Activated T-helper 17 cell treated with anti-CD3 and anti-CD28 coated beads, Interleukin-2, amount 50 U/mL, for 72 hours (primary cell): ENCODE measurements at regions not wholly inside any gene's neighbourhood (a gene's known extent, or its start where the extent isn't known, plus 50 kb on each side); places are given as distances from the start of the nearest gene placed in this dataset.
A peak's percentile ranks its signal among the peaks of the same experiment; 100 is the strongest.
"Not testable (repeated sequence)": the region's sequence is repeated elsewhere in the genome, so short reads cannot be mapped to it uniquely, and the experiment has no call there.

Source experiments
- ATAC-seq: fragments of 150-1000 bp; cut with Tn5 transposase; replicated peaks from 2 replicates; pipeline ENCODE4 v1.10.0; 2021; ENCODE audit warnings: mild to moderate bottlenecking, moderate library complexity
- H3K27ac Mint-ChIP-seq: one replicate; pipeline ENCODE4 v1.8.0; 2022; ENCODE audit warnings: mixed read lengths
- H3K27me3 Mint-ChIP-seq: one replicate; pipeline ENCODE4 v1.8.0; 2022; ENCODE audit warnings: mixed read lengths
- H3K36me3 Mint-ChIP-seq: one replicate; pipeline ENCODE4 v1.8.0; 2022; ENCODE audit warnings: low read depth, mild to moderate bottlenecking, mixed read lengths
- H3K4me1 Mint-ChIP-seq: one replicate; pipeline ENCODE4 v1.8.0; 2022; ENCODE audit warnings: mixed read lengths
- H3K4me3 Mint-ChIP-seq: one replicate; pipeline ENCODE4 v1.8.0; 2022; ENCODE audit warnings: mild to moderate bottlenecking, mixed read lengths
- H3K9me3 Mint-ChIP-seq: one replicate; pipeline ENCODE4 v1.8.0; 2022; ENCODE audit warnings: mixed read lengths

- ATAC-seq = peak; percentile 32
- Mint-ChIP-seq H3K4me1 (no peaks in the 10 kb centered on the region), H3K27ac (peak overlapping the region; percentile 67), H3K27me3 (peaks cover 14% of the 10 kb centered on the region), H3K36me3 (no peaks in the 10 kb centered on the region), H3K9me3 (no peaks in the 10 kb centered on the region), H3K4me3 (peak overlapping the region; percentile 69)
These were observed 234.4 kb upstream of the MCHR2 start for GRCh38 chr6:100228437-100228833.

DNA sequence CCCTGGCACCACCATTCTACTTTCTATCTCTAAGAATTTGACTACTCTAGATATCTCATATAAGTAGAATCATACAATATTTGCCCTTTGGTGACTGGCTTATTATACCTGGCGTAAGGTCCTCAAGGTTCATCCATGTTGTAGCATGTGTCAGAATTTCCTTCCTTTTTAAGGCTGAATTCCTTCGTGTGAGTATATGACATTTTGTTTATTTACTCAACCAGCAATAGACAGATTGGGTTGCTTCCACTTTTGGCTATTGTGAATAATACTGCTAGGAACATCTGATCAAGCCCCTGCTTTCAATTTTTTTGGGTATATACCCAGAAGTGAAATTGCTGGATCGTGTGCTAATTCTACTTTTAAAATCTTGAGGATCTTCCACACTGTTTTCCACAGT, 232.8 kb upstream of the MCHR2 start:
- H3K4me3 Mint-ChIP-seq = no peak overlapping the region
- peaks cover 3% of the 10 kb centered on the region for H3K9me3 Mint-ChIP-seq
- peaks cover 13% of the 10 kb centered on the region for H3K27me3 Mint-ChIP-seq
- H3K4me1 Mint-ChIP-seq = no peaks in the 10 kb centered on the region
- H3K27ac Mint-ChIP-seq = no peak overlapping the region
- ATAC-seq = no peak
- H3K36me3 Mint-ChIP-seq = no peaks in the 10 kb centered on the region

GRCh38 chr6:100223952-100224351, 229.9 kb upstream of the MCHR2 start:
- H3K9me3 Mint-ChIP-seq, H3K36me3 Mint-ChIP-seq, ATAC-seq, H3K27me3 Mint-ChIP-seq, H3K4me3 Mint-ChIP-seq, H3K4me1 Mint-ChIP-seq, H3K27ac Mint-ChIP-seq: not testable (repeated sequence)

- peaks cover 3% of the 10 kb centered on the region for H3K27me3 Mint-ChIP-seq
- H3K36me3 Mint-ChIP-seq = no peaks in the 10 kb centered on the region
- no peak overlapping the region for H3K4me3 Mint-ChIP-seq
- H3K27ac Mint-ChIP-seq = no peak overlapping the region
- peaks cover 3% of the 10 kb centered on the region for H3K9me3 Mint-ChIP-seq
- no peak for ATAC-seq
- no peaks in the 10 kb centered on the region for H3K4me1 Mint-ChIP-seq
These were observed 226.5 kb upstream of the MCHR2 start for GRCh38 chr6:100220543-100220942.

- no peak for ATAC-seq
- Mint-ChIP-seq H3K4me1 (no peaks in the 10 kb centered on the region), H3K9me3 (peaks cover 3% of the 10 kb centered on the region), H3K4me3 (no peak overlapping the region), H3K36me3 (no peaks in the 10 kb centered on the region), H3K27ac (no peak overlapping the region), H3K27me3 (no peaks in the 10 kb centered on the region)
These were observed 223.4 kb upstream of the MCHR2 start for GRCh38 chr6:100217225-100218012.

- Mint-ChIP-seq H3K27me3 (no peaks in the 10 kb centered on the region), H3K9me3 (no peaks in the 10 kb centered on the region), H3K36me3 (no peaks in the 10 kb centered on the region), H3K27ac (no peak overlapping the region), H3K4me1 (no peaks in the 10 kb centered on the region), H3K4me3 (no peak overlapping the region)
- ATAC-seq = no peak
These were observed 222.7 kb upstream of the MCHR2 start for GRCh38 chr6:100216760-100217159.

DNA sequence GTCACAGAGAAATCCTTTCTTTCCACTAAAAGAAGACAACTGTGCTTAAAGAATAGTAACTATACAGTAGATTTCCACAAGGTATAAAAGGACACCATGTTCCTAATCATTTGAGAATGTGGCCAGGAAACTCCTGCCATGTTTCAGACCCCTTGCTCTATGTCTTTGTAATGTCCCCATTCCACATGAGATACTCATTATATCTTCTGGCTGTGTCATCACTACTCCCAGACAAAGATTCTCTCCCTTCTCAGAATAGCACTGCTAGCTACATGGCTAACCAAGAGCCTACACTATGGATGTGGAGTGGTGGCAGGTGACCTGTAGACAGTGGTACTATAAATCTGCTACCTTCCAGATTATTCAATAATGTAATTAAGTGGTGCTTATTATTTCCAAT, 218.1 kb upstream of the MCHR2 start:
- ATAC-seq = no peak
- Mint-ChIP-seq H3K9me3 (no peaks in the 10 kb centered on the region), H3K36me3 (no peaks in the 10 kb centered on the region), H3K4me1 (no peaks in the 10 kb centered on the region), H3K27ac (no peak overlapping the region), H3K4me3 (no peak overlapping the region), H3K27me3 (no peaks in the 10 kb centered on the region)

- Mint-ChIP-seq H3K4me3 (no peak overlapping the region), H3K27ac (no peak overlapping the region), H3K4me1 (no peaks in the 10 kb centered on the region), H3K27me3 (peaks cover 1% of the 10 kb centered on the region), H3K9me3 (no peaks in the 10 kb centered on the region), H3K36me3 (no peaks in the 10 kb centered on the region)
- no peak for ATAC-seq
These were observed 216.4 kb upstream of the MCHR2 start for GRCh38 chr6:100210137-100211117.

DNA sequence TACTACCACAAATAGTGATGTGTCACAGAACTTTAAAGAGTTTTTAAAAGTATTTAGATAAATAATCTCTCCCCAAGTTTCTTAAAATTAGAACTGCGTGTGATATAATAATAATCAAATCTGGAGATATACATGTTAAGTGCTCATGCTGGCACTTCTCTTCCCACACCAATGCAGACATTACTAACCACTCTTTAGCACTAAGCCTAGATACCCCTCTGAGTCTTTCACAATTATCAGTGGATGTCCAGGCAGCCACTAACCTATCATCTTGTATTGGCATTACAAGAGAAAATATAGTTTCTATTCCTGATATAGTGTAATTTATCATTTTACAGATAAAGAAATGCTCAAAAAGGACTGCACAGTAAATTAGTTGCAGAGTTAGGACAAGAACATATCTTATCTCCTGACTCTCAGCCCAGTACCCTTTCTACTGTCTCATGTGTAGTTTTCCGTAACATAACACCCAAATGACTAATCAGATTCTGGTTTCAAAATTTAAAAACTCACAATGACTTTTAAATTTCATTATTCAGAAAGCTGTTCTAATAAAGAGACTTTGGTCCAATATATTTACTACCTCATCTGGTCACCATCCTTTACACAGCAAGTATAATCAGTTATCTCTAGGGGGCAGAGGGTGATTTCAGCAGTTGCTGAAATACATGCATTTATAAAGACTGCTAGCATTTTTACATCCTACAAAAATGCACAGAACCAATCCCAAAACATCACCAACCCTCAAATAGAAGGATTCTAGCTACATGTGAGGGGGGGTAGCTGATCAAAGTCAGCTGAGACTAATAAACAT, 215.5 kb upstream of the MCHR2 start:
- no peak overlapping the region for H3K27ac Mint-ChIP-seq
- peaks cover 3% of the 10 kb centered on the region for H3K27me3 Mint-ChIP-seq

GRCh38 chr6:100203400-100203799, 209.4 kb upstream of the MCHR2 start:
- Mint-ChIP-seq H3K4me1 (no peaks in the 10 kb centered on the region), H3K4me3 (no peak overlapping the region), H3K36me3 (no peaks in the 10 kb centered on the region), H3K27me3 (peaks cover 3% of the 10 kb centered on the region), H3K9me3 (peaks cover 4% of the 10 kb centered on the region), H3K27ac (no peak overlapping the region)
- ATAC-seq = no peak

More for the DNA sequence above, 215.5 kb upstream of the MCHR2 start:
- Mint-ChIP-seq H3K4me1 (no peaks in the 10 kb centered on the region), H3K36me3 (no peaks in the 10 kb centered on the region), H3K4me3 (no peak overlapping the region), H3K9me3 (no peaks in the 10 kb centered on the region)
- no peak for ATAC-seq

GRCh38 chr6:100202417-100203194, 208.6 kb upstream of the MCHR2 start:
- H3K9me3 Mint-ChIP-seq = peaks cover 4% of the 10 kb centered on the region
- ATAC-seq = no peak
- no peaks in the 10 kb centered on the region for H3K4me1 Mint-ChIP-seq
- no peak overlapping the region for H3K27ac Mint-ChIP-seq
- H3K4me3 Mint-ChIP-seq = no peak overlapping the region
- H3K27me3 Mint-ChIP-seq = peaks cover 3% of the 10 kb centered on the region
- no peaks in the 10 kb centered on the region for H3K36me3 Mint-ChIP-seq

DNA sequence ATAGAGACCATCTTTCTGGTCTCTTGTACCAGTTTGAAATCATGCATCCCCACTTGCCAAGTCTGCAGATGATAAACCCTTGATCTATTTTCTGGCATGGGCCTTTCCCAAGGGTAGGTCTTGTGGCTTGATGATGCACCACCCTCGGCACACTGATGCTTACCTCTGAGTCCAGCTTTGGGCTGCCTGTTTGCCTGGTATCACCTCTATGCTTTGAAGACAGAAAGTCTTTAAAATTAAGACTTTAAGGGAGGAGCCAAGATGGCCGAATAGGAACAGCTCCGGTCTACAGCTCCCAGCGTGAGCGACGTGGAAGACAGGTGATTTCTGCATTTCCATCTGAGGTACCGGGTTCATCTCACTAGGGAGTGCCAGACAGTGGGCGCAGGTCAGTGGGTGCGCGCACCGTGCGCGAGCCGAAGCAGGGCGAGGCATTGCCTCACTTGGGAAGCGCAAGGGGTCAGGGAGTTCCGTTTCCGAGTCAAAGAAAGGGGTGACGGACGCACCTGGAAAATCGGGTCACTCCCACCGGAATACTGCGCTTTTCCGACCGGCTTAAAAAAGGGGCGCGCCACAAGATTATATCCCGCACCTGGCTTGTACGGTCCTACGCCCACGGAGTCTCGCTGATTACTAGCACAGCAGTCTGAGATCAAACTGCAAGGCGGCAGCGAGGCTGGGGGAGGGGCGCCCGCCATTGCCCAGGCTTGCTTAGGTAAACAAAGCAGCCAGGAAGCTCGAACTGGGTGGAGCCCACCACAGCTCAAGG, 202.4 kb upstream of the MCHR2 start:
- H3K4me1 Mint-ChIP-seq, H3K27me3 Mint-ChIP-seq, H3K36me3 Mint-ChIP-seq, H3K27ac Mint-ChIP-seq, H3K4me3 Mint-ChIP-seq, H3K9me3 Mint-ChIP-seq, ATAC-seq: not testable (repeated sequence)

- H3K4me1 Mint-ChIP-seq, H3K4me3 Mint-ChIP-seq, H3K9me3 Mint-ChIP-seq, H3K27ac Mint-ChIP-seq, H3K36me3 Mint-ChIP-seq, ATAC-seq: not testable (repeated sequence)
- H3K27me3 Mint-ChIP-seq = peaks cover 15% of the 10 kb centered on the region
These were observed 201.2 kb upstream of the MCHR2 start for GRCh38 chr6:100195244-100195643.
